ENCODE measurements at regions not wholly inside any gene's neighbourhood (a gene's known extent, or its start where the extent isn't known, plus 50 kb on each side); places are given as distances from the start of the nearest gene placed in this dataset.

DNA sequence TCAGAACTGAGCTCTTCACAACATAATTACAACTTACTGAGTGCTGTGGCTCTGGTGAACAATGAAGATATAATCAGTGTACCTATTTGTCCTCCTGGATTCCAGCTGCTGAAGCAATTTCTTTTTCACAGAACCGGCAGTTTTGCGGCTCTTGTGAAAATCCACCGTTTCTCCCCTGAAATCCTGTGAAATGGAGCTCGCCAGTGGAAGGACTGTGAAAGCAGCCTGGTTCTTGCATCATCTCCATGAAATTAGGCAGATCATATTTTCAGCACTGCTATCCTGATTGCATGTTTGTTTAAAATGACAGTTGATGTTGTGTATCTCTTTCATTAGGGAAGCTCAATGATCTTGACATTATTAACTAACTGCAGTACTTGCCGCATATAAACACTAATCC lies 120.2 kb upstream of the SNX19 start:
- no peak overlapping the region for H2AFZ ChIP-seq
- no peak overlapping the region for H3K4me2 ChIP-seq (ENCODE audit: low read length)
- no peaks in the 10 kb centered on the region for H3K27me3 ChIP-seq (ENCODE audit: control insufficient read depth, insufficient read depth, low read length)
- H3K9ac ChIP-seq, result no peak overlapping the region
- H3K27ac ChIP-seq, result no peak overlapping the region
- no peaks in the 10 kb centered on the region for H3K79me2 ChIP-seq
- peaks cover 5% of the 10 kb centered on the region for H3K4me1 ChIP-seq
- no peaks in the 10 kb centered on the region for H3K36me3 ChIP-seq (ENCODE audit: control insufficient read depth, insufficient read depth, low read length)
- no peaks in the 10 kb centered on the region for H3K9me3 ChIP-seq (ENCODE audit: control insufficient read depth, low read length)
- TF ChIP-seq, protein P1, sequence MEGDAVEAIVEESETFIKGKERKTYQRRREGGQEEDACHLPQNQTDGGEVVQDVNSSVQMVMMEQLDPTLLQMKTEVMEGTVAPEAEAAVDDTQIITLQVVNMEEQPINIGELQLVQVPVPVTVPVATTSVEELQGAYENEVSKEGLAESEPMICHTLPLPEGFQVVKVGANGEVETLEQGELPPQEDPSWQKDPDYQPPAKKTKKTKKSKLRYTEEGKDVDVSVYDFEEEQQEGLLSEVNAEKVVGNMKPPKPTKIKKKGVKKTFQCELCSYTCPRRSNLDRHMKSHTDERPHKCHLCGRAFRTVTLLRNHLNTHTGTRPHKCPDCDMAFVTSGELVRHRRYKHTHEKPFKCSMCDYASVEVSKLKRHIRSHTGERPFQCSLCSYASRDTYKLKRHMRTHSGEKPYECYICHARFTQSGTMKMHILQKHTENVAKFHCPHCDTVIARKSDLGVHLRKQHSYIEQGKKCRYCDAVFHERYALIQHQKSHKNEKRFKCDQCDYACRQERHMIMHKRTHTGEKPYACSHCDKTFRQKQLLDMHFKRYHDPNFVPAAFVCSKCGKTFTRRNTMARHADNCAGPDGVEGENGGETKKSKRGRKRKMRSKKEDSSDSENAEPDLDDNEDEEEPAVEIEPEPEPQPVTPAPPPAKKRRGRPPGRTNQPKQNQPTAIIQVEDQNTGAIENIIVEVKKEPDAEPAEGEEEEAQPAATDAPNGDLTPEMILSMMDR (IDR thresholded peaks at IDR 0.05), result no peak
- no peak overlapping the region for H3K4me3 ChIP-seq (ENCODE audit: low read depth, low read length)

DNA sequence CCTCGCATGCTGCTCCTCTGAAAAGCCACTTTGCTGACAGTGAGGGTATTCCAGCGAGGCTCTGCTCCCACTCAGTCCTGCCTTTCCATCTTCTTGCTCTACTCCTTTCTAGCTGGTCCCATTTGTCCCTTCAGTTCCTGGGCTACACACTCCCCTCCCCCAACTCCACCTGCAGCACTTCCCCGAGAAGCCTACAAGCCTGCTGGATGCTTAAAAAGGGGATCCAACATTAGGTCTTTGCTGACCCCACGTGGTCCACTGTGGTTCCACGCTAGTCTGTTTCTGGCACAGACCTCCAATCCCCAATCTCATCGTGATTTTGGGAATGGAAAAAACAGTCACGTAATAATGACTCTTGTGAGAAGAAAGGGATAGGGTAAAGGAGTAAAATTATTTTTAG lies 121.6 kb upstream of the SNX19 start:
- Histone ChIP-seq H3K9me3 (ENCODE audit: control insufficient read depth, low read length) (no peaks in the 10 kb centered on the region), H3K27ac (no peak overlapping the region), H3K4me1 (peaks cover 5% of the 10 kb centered on the region), H3K4me2 (ENCODE audit: low read length) (no peak overlapping the region), H3K36me3 (ENCODE audit: control insufficient read depth, insufficient read depth, low read length) (no peaks in the 10 kb centered on the region), H3K9ac (no peak overlapping the region), H3K27me3 (ENCODE audit: control insufficient read depth, insufficient read depth, low read length) (no peaks in the 10 kb centered on the region), H2AFZ (no peak overlapping the region), H3K79me2 (no peaks in the 10 kb centered on the region), H3K4me3 (ENCODE audit: low read depth, low read length) (no peak overlapping the region)
- TF ChIP-seq, protein P1 (IDR thresholded peaks at IDR 0.05), result no peak

GRCh38 chr11:131038597-131038996 lies 122.3 kb upstream of the SNX19 start:
- TF ChIP-seq, protein P1 (IDR thresholded peaks at IDR 0.05), result no peak
- H2AFZ ChIP-seq, result no peak overlapping the region
- H3K79me2 ChIP-seq, result no peaks in the 10 kb centered on the region
- H3K4me1 ChIP-seq, result peaks cover 1% of the 10 kb centered on the region
- no peaks in the 10 kb centered on the region for H3K27me3 ChIP-seq (ENCODE audit: control insufficient read depth, insufficient read depth, low read length)
- no peak overlapping the region for H3K27ac ChIP-seq
- H3K4me2 ChIP-seq (ENCODE audit: low read length), result no peak overlapping the region
- no peaks in the 10 kb centered on the region for H3K9me3 ChIP-seq (ENCODE audit: control insufficient read depth, low read length)
- H3K4me3 ChIP-seq (ENCODE audit: low read depth, low read length), result no peak overlapping the region
- H3K36me3 ChIP-seq (ENCODE audit: control insufficient read depth, insufficient read depth, low read length), result no peaks in the 10 kb centered on the region
- H3K9ac ChIP-seq, result no peak overlapping the region

DNA sequence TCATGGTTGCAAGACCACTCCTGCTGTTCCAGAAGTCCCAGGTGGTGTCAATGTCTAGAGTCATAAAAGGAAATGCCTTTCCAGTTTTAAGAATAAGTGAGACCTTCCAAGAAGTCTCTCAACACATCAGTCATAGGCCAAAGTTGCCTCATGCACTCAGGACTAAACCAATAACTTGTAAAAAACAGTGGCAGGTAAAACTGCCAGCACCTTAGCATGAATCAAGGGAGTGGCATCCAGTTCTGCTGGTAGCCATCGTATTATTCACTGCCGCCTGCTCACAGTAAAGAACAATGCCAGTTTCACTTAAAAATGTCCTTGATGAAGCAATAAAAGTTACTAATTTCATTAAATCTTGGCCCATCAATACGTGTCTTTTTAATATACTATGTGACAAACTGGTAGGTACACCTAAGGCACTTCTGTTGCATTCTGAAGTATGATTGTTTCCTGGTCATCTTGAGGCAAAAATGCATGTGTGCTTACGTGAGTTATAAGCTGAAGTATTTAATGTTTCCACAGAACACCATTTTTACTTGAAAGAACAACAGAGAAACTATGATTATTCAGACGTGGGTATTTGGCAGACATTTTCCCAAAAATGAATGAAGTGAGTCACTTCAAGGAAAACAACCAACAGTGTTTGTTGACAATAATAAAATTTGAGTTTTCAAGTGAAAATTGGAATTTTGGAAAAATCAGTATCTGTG lies 125.2 kb upstream of the SNX19 start:
- no peaks in the 10 kb centered on the region for H3K79me2 ChIP-seq
- no peak overlapping the region for H3K4me3 ChIP-seq (ENCODE audit: low read depth, low read length)
- TF ChIP-seq, protein P1 (IDR thresholded peaks at IDR 0.05), result no peak
- H3K4me2 ChIP-seq (ENCODE audit: low read length), result no peak overlapping the region
- H3K27ac ChIP-seq, result no peak overlapping the region
- no peak overlapping the region for H2AFZ ChIP-seq
- H3K9me3 ChIP-seq (ENCODE audit: control insufficient read depth, low read length), result no peaks in the 10 kb centered on the region
- no peaks in the 10 kb centered on the region for H3K36me3 ChIP-seq (ENCODE audit: control insufficient read depth, insufficient read depth, low read length)
- no peaks in the 10 kb centered on the region for H3K4me1 ChIP-seq
- H3K9ac ChIP-seq, result no peak overlapping the region
- no peaks in the 10 kb centered on the region for H3K27me3 ChIP-seq (ENCODE audit: control insufficient read depth, insufficient read depth, low read length)

DNA sequence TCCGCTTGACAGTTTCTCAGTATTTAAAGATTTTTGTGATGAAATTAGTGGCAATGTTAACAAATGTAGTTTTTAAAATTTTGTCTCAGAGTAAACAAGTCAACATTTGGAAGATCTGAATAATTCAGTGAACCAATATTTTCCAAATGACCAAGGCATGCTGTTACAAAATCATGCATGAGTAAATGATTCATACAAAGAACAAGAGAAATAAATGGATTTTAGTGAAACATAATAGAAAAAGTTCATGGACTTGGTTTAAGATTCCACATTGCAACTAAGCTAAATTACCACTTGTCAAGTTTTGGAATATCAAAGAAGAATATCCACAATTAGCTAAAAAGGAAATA lies 125.7 kb upstream of the SNX19 start:
- Histone ChIP-seq H3K9me3 (ENCODE audit: control insufficient read depth, low read length) (no peaks in the 10 kb centered on the region), H3K27ac (no peak overlapping the region), H2AFZ (no peak overlapping the region), H3K79me2 (no peaks in the 10 kb centered on the region), H3K9ac (no peak overlapping the region), H3K4me2 (ENCODE audit: low read length) (no peak overlapping the region), H3K4me1 (no peaks in the 10 kb centered on the region), H3K4me3 (ENCODE audit: low read depth, low read length) (no peak overlapping the region), H3K36me3 (ENCODE audit: control insufficient read depth, insufficient read depth, low read length) (no peaks in the 10 kb centered on the region), H3K27me3 (ENCODE audit: control insufficient read depth, insufficient read depth, low read length) (no peaks in the 10 kb centered on the region)
- TF ChIP-seq, protein P1 (IDR thresholded peaks at IDR 0.05), result no peak

Data from parathyroid adenoma (tissue), 2 donors.